Endothelial cell of hepatic sinusoid (primary cell): ENCODE measurements at regions not wholly inside any gene's neighbourhood (a gene's known extent, or its start where the extent isn't known, plus 50 kb on each side); places are given as distances from the start of the nearest gene placed in this dataset.

ENCODE experiments used
- in situ Hi-C: cut with HindIII; loops from 2 replicates; pipeline ENCODE4 v1.10.0; 2017; ENCODE audit warnings: low sequenced_read_pairs

DNA sequence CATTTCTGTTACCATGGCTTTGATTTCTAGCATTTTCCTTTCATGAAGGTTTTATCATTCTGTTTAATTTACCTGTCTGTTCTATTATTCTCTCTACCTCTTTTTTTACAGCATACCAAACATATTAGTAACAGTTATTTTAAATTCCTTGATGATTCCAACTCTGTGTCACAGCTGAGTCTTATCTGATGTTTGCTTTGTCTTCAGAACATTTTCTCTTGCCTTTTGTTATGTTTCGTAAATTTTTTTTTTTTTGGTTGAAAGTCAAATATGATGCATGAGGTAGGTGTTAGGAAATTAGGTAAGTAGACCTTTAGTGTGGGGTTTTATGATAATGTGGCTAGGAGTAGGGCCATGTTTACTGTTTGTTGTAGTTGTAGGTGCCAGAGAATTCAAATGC, 496.4 kb downstream of the FOXG1 start:
- in situ Hi-C loops, result no loop called here

DNA sequence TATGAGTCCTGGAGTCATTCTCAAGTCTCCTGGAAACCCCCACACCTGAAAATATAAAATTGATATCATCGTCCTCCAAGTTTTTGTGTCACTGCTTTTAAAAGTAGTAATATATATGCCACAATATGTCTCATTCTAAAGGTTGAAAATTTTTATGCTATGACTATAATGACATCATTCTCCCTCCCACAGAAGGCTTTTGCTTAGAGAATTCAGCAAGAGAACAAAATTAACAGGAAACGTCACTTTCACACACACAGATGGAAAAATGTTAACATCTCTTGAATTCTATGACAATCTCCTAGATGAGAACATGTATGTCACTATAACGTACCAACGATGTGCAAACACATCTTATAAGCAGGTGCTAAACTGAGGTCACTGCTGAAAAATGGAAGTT, 498.3 kb downstream of the FOXG1 start:
- in situ Hi-C loops, result no loop called here

DNA sequence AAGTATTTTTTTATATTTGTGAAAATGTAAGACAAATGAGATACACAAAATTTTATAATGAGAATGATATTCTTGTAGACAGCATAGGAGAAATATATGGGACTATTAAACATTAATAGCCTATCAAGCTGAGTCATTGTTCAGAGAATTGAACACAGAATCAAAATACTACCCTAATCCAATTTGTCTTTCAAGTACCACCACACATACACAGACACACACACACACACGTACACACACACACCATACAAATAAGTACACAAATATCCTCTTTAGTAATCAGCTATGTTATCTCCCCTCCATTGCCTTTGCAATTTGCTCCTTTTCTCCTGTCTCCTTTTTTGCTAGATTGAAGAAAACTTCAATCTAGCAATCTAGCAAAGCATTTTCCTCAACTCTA, 499.3 kb downstream of the FOXG1 start:
- in situ Hi-C loops, result no loop called here

DNA sequence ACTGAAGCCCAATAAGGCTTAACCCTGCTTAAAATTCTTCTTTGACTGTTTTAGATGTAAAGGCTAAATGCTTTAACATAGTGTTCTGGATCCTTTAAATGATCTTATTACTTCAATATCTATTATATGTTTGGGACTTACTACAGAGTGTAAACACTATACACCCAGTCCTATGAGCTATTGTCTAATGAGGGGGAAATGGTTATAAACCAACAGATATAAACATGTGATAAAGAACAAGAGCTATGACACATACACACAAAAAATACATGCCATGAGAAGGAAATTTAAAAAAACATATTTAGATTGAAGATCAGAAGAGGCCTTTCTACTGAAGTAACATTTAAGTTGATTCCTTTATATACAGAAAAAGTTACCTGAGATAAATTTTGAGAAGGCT, 505.1 kb downstream of the FOXG1 start:
- in situ Hi-C loops, result no loop called here

DNA sequence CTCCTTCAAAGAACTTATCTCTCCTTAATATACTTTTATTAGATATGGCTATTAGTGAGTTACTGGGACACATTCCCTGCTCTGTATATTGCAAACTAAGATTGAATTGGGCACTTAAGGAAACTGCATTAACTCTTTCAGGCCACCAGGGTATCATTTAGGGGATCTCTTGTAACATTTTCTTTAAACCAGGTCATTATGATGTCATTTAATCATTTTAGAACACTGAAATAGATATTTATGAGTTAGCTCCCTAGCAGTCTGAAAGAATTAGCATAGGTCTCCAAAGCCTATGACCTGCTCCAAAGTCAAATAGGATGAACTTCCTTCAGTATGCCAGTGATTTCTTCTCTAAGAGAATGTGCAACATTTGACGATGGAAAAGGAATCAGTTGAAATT, 506.9 kb downstream of the FOXG1 start:
- in situ Hi-C loops, result no loop called here

DNA sequence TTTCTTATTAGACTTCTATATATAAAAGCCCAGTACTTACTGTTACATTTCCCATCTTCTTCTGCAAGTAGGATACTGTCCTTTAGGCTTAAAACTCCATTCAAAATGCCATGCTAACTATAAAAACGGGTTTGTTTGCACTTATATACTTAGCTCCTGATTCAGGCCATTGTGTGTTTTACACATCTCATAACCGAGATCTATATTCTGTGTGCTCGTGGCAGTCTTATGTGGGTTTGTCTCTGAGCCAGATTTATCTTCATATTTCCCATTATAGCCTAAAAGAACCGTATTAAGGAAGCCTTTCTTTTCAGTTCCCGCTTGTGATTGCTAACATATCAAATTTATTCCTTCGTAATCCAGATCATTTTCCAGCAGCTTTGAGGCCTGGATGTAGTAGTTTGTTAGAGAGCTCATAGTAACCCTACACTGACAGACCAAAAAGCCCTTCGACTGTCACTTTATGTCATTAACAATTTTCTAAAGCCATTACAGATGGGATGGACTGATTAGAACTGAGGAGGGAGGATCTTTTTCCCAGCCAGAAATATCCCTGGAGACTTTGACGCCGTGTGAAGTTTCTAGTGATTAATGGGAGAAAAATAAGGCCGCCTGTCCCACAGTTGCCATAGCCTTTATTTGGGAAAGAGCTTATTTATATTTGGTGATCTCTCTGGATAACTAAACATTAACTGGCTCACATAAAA, 508.5 kb downstream of the FOXG1 start:
- in situ Hi-C loops, result loop anchor here (5.0 kb wide), 1 partner anchor 37 kb away; no protein-coding TSS in a partner anchor

DNA sequence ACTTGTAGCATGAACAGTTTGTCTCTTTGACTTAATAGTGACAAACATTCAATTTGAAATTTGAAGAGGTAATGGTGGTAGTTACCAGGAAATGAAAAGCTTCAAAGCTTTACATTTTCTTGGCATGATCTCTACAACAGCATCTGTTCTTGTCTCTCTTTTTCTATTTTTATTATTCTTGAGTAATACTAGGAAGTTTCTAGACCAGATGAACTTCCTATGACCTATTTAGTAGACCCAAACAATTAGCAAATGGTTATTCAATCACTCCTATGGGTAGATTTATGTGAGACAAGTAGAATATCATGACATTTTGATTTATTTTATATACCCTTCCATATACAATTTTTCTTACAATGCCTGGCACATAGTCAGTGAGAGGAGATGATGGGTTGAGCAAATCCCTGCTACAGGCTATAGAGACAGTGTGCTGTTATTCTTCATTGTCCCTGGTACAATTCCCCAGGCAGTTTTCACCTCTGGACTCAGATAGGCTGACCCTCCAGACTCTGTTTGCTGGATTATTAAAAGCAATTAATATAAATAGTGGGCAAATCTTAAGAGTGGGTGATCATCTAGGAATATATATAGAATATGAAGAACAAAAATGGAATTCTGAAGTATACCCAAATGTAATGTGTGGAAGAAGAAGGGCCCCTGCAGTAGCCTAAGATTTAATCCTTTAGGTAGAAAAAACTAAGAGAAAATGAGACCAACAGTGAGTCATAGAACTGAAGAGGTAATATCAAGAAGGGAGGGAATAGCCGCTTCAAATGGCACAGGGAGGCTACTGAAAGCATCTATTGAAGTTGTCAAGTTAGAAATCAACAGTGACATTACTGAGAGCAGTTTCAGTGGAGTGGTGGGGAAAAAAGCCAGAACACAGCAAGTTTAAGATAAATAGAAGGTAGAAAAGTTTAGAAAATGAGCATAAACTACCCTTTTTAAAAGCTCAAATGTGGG, 512.0 kb downstream of the FOXG1 start:
- in situ Hi-C loops, result loop anchor here (5.0 kb wide), 1 partner anchor 34 kb away; no protein-coding TSS in a partner anchor

DNA sequence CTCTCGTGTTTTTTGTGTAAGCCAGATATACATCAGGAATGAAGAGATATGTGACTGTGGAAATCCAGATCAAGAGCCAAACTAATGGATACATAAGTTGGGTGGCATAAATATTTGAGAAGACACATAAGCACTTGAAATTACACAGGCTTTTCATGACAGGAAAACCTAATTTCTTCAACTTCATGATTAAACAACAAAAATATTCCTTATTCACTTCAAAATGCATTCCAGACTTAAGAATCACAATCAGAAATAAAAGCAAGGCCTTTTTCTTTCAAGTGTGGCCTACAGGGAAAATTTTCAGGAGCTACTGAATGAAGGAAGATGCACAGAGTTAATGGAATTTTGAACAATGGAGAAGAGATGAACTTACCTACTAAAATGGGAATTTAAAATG, 515.6 kb downstream of the FOXG1 start:
- in situ Hi-C loops, result no loop called here

DNA sequence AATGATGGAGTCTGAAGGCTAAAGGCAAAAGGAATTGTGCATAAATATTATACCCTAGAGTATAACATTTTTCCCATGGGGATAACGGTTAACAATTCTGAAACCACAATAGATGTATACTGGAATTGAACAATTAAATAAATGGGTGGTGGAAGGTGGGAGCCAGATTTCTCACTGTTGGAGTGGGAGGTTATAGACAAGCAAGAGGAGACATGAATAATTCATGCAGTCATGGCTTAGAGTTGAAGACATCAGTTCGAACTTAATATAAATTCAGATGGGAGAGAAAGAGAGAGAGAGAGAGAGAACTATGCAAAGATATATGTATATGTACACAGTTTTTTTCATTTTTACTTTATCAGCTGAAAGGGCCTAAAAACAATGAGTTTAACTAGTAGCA, 523.9 kb downstream of the FOXG1 start:
- in situ Hi-C loops, result no loop called here

DNA sequence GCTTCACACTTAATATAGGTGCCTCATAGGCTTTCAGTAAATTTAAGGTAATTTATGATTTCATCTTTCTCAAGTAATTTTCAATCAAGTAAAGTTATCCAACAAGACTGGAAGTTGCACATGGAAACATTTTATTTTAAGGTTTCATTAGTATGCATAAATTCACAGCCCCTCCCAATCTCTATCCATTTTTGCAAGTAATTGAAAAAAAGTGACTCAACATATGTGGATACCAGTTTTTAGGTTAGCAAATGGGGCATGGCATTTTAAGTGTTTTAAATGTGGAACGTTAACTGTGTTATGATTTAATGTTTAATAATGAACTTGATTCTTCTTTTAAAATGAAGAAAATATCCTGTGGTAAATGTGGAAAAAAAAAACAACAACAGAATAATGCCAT, 532.8 kb downstream of the FOXG1 start:
- in situ Hi-C loops, result no loop called here

DNA sequence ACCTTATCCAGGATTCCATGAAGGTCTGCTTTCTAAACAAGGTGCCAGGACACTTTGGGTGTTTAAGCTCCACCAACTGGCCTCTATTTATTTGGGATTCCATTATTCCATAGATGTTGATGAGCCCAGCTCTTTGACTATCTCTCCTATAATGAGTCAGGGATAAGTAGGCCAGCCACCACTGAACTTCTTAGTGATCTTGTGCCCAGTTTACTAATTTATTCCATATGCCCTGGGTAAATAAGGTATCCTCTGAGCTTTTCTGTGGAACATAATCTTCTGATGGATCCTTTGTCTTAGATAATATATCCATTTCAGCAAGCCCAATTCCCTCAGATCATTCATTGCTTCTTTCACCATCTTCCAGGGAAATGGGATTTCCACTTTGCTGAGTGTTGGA, 535.0 kb downstream of the FOXG1 start:
- in situ Hi-C loops, result no loop called here

DNA sequence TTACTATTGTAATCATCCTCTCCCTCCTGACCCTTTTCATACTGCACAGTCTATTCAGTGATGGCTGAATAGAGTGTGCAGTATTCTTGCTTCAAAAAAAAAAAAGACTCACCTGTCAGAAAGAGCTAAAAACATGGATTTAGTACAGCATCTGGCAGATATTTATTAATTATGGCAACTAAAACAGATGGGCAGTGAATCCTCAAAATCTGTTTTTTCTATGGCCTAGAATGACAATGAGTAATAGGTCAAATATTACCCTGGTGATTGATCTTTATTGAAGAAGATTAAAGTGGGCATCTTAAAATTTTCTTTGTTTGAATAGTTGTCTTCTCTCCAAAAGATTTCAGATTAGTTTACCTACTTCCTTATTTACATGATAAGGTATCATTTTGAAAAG, 543.6 kb downstream of the FOXG1 start:
- in situ Hi-C loops, result loop anchor here (5.0 kb wide), 1 partner anchor 33 kb away; no protein-coding TSS in a partner anchor

DNA sequence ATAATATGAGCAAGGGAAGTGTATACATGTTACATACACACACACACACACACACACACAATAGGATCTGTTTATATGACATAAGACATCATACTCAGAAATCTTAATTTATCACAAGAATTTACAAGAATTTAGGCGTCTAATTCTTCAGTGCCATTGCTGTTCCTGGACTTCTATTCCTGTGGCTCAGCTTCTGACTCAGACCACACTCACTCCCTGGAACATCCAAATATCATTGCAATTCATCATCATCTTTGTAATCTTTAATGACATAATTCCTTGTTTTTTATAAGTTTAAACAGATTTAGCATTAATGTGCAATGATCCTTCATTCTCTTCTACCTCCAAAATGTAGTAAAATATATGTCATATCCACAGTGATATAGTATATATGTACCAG, 544.2 kb downstream of the FOXG1 start:
- in situ Hi-C loops, result loop anchor here (5.0 kb wide), 1 partner anchor 33 kb away; no protein-coding TSS in a partner anchor

DNA sequence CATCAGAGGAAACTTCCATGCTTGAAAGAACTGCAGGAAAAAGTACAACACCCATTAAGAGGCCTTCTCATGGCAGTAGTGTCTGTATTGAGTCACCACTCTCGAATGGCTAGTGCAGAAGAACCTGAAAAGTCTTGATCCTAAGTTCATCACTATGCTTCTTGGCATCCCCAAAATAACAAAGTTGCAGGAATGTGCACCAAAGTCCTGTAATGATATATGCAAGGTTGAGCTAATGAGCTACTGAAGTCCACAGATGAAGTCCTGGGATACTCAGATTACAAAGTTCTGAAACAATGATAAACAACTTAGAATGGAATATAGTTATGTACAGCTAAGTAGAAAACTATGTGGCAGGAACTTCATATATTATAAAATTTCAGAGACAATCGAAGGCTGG, 545.4 kb downstream of the FOXG1 start:
- in situ Hi-C loops, result loop anchor here (5.0 kb wide), 1 partner anchor 35 kb away; no protein-coding TSS in a partner anchor

DNA sequence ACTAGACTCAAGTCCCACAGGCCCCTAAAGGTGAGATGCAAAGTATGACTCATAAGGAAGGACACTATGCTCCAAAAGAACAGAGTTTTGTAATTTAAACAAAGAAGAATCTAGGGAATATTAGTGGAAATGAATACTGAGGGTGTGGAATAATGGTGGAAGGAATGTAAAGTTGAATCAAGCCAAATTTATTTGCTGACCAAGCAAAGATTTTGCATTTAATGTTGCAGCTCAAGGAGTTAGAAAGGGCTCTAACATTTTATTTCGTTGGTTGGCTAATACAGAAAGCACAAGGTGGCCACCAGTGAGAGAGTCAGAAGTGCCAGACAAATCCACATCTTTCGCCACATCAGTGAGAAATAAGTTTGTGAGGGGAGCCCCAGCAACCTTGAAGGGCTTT, 550.3 kb downstream of the FOXG1 start:
- in situ Hi-C loops, result no loop called here

DNA sequence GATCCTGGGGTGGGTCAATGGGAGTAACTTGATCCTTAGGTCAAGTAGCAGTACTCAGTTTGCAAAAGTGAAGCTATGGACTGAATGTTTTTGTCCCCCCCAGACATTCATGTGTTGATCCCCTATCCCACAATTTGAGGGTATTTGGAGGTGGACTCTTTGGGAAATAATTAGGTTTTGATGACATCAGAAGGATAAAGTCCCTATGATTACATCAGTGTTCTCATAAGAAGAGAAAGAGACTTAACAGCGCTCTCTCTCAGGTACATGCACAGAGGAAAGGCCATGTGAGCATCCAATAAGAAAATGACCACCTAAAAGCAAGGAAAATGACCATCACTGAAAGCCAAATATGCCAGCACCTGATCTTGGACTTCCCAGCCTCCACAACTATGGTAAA, 550.8 kb downstream of the FOXG1 start:
- in situ Hi-C loops, result no loop called here

DNA sequence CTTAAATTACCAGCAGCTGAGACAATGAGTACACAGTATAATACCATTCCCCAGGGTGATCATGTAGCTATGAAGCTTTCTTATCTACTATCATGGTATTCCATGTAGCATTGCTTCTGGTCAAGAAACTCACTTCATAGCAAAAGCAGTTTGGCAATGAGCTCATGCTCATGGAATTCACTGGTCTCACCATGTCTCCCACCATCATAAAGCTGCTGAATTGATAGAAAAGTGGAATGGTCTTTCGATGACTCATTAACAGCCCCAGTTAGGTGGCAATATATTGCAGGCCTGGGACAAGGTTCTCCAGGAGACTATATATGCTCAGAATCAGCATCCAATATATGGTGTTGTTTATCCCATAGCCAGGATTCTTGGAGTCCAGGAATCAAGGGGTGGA, 553.7 kb downstream of the FOXG1 start:
- in situ Hi-C loops, result no loop called here

DNA sequence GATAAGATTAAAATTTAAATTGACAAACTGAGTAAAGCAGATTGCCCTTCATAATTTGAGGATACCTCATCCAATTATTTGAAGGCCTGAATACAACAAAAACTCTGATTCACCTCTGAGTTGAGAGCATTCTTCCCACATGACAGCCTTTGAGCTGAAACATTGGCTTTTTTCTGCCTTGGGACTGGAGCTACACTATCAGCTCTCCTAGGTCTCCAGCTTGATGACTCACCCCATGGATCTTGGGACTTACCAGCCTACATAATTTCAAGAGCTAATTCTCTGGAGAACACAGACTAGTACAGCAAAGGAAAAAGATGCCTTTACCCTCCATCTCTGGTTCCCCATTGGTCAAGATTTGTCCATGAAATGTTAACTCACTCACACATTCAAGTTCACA, 555.1 kb downstream of the FOXG1 start:
- in situ Hi-C loops, result no loop called here

DNA sequence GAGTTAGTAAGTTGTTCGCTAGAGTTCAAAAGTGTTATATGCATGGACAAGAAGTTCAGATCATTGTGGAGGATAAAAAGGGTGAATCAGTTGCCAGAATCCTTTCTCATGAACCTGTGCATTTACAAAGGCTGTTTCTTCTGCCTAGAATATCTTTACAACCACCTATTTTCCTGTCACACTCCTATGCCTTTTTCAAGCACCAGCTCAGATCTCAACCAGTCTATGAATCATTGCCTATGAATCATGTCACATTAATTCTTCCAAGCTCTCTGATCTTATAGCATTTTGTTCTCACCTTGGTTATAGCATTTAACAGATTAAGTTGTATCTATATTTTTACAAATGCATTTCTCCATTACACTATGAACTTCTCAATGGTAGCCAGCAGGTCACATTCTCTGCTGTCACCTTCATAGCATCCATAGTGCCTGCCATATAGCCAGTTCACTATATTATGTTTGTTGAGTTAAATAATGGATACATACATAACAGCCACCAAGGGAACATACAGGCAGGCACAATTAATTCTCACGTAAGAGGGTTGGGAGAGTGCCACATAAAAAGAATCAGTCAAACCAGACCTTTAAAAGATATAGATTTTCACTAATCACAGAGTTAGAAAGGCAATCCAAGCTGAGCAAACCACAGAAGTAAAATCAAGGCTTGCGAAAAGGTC, 573.0 kb downstream of the FOXG1 start:
- in situ Hi-C loops, result no loop called here

DNA sequence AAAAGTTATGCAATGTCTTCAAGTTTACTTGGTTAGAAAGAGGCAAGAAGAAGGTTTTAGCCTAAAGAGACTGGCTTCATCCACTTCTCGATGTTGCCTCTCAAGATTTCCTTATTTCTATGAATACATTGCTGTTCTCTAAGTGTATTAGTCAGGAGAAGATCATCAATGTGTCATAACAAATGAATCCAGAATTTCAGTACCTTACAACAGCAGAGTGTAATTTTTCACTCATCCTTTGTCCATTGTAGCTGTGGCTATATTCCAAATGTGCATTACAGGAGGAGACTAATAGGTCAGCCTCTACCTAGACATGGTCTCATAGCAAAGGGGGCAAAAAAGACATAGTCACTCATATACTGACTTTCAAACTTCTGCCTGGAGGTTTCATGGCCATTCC, 579.1 kb downstream of the PRKD1 start:
- in situ Hi-C loops, result no loop called here

DNA sequence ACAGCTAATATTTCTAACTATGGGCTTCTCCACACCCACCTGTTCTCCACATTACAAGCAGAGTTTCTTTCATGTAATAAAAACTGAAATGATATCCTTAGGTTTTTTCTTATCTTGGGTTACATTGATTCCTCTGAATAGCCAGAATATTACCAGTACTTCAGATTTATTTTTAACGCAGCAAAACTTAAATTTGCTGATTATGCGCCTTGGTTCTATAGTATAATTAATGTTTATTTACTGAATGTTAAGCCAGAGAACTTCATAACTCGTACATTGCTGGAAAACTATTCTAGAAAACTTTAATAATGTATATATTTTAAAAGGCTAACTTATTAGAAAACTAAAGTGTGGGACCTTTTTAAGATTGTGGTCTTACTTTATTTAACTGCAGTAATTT, 577.2 kb downstream of the PRKD1 start:
- in situ Hi-C loops, result no loop called here
